Left renal pelvis (tissue), 4 donors: ENCODE measurements at regions not wholly inside any gene's neighbourhood (a gene's known extent, or its start where the extent isn't known, plus 50 kb on each side); places are given as distances from the start of the nearest gene placed in this dataset.

ENCODE experiments used
- DNase-seq, 4 donors: peaks; one replicate each; pipeline ENCODE4 v3.0.0-alpha.2; 2013; ENCODE audit warnings: low read depth in 4 of 4, low spot score in 3 of 4

- no peak for DNase-seq
Observed at GRCh38 chr6:141347906-141348492, 784.7 kb upstream of the GJE1 start.

- DNase-seq = no peak
Observed at GRCh38 chr6:141347086-141347485, 785.6 kb upstream of the GJE1 start.

GRCh38 chr6:141346535-141346934, 786.2 kb upstream of the GJE1 start:
- no peak for DNase-seq

GRCh38 chr6:141337191-141337590, 795.5 kb upstream of the GJE1 start:
- no peak for DNase-seq

- no peak for DNase-seq
Observed at GRCh38 chr6:141335477-141336273, 797.0 kb upstream of the GJE1 start.

- DNase-seq = no peak
Observed at GRCh38 chr6:141326925-141327324, 805.8 kb upstream of the GJE1 start.

GRCh38 chr6:141326426-141326825, 806.3 kb upstream of the GJE1 start:
- DNase-seq = no peak

GRCh38 chr6:141321493-141322347, 811.0 kb upstream of the GJE1 start:
- no peak for DNase-seq

- DNase-seq = no peak
Observed at GRCh38 chr6:141316236-141316635, 816.5 kb upstream of the GJE1 start.

GRCh38 chr6:141313986-141314385, 818.7 kb upstream of the GJE1 start:
- DNase-seq = no peak

- no peak for DNase-seq
Observed at GRCh38 chr6:141309295-141309694, 823.4 kb upstream of the GJE1 start.

GRCh38 chr6:141307309-141307998, 825.3 kb upstream of the GJE1 start:
- DNase-seq = no peak

GRCh38 chr6:141303907-141304306, 828.8 kb upstream of the GJE1 start:
- no peak for DNase-seq

- no peak for DNase-seq
Observed at GRCh38 chr6:141301779-141302178, 830.9 kb upstream of the GJE1 start.

GRCh38 chr6:141290941-141291721, 841.6 kb upstream of the GJE1 start:
- no peak for DNase-seq

GRCh38 chr6:141288947-141289346, 843.8 kb upstream of the GJE1 start:
- DNase-seq = no peak

GRCh38 chr6:141282263-141282662, 850.5 kb upstream of the GJE1 start:
- no peak for DNase-seq

GRCh38 chr6:141269684-141270083, 863.0 kb upstream of the GJE1 start:
- DNase-seq = no peak

GRCh38 chr6:141267420-141267819, 865.3 kb upstream of the GJE1 start:
- DNase-seq = no peak
